HG02973 (cell line): ENCODE measurements at regions not wholly inside any gene's neighbourhood (a gene's known extent, or its start where the extent isn't known, plus 50 kb on each side); places are given as distances from the start of the nearest gene placed in this dataset.
A peak's percentile ranks its signal among the peaks of the same experiment; 100 is the strongest.
"Not testable (repeated sequence)": the region's sequence is repeated elsewhere in the genome, so short reads cannot be mapped to it uniquely, and the experiment has no call there.

Experiments used
- ATAC-seq: cut with Tn5 transposase; IDR thresholded peaks from one replicate; pipeline ENCODE4 v1.9.1; 2021; ENCODE audit warnings: moderate library complexity; ENCODE audit not compliant: unreplicated experiment

DNA sequence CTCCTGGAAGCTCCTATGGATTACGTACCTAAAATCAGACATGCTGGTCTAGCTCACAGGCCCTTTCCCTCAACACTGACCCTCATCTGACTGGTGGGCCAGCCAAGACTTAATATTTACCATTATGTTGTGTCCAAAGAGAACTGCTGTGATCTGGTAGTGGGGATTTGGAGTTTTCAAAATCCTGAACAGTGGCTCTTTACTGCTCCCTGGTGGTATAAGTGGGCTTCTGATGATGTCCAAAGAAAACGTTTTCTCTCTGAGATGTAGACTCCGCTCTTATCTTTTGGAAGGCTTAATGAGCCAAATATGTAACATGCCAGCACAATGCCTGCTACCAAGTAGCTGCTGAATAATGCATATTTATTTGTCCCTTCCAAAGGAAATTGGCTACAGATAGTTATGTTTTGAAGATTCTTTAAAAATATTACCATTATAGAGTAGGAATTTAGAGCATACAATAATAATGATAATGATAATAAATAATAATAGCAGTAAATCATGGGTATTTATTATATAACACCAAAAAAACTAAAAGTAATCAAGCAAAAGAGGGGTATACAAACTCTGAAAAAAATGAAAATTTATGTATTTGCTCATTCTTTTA lies 406.6 kb upstream of the TNC start:
- no peak for ATAC-seq

DNA sequence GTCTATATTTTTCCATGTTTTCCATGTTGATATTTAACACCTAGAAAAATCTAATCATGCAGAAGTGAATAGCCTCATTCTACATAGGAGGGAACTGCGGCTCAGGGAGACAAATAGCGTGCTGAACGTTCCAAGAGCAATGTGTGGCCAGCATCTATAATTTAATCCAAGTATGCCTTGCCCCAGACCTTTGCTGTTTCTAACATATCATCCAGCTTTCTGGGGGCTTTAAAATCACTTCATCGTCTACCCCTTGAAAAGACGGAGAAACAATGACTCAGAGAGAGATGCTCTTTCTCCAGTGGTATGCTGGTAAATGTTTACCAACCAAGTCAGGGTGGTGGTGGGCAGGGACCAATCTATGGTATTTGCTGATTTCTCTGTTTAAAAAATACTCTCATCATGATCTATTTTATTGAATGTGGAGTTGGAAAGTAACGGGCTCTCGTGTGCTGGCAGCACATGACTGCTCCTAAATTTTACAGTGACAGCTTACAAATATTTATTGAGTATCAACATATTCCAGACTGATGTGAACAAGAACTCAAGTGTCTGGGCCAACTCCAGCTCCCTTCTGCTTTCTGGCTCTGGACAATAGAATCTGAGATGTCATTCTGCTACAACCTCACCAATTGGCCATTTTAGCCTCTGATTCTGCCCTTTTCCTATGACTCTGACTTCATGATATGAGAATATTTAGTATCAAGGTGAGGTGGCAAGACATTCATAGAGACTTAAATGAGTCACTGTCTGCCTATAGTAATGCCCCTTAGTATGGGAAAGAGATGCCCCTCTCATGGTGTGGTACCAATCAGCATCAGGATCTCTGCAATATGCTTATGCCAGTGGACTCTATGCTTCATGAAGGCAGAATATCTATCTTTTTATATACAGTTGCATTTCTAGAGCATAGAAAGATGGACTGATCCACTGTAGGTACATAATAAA lies 407.4 kb upstream of the TNC start:
- ATAC-seq: no peak

GRCh38 chr9:115531410-115532125 lies 413.6 kb upstream of the TNC start:
- ATAC-seq: no peak

DNA sequence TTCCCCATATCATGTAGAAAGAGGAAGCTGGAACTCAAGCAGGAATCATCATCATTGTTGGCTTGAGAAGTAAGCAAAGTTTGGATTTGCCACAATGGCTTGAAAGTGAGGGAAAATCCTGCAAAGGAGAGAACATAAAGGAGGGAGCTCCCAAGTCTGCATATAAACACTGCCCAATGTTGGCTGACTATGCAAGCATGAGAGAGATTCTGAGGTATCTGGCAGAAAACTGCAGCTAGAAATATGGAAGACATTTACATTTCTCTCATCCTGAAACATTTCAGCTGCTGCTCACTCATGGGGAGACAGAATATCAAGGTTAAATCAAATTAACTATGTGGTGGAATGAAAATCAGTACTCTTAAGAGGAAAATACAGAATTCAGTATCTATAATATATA lies 415.6 kb upstream of the TNC start:
- no peak for ATAC-seq

- no peak for ATAC-seq
Measured at GRCh38 chr9:115540091-115540490, 422.1 kb upstream of the TNC start.

DNA sequence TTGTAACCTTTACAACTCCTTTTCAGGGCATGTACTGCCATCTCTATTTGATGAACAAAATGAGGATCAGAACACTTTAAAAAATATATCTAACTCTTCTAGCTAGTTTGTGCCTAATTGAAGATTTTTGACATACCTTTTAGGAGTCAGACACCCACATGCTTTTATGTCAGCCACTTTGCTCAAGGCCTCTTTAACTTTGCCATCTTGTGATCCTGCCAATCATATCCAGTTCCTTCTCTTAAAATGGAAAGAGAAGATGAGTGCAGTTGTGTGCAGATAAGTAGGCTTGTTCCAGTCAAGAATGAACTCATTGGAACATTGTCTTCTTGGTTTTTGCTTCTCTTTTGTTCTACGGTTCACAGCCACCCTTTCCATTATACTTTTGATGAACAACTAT lies 425.6 kb upstream of the TNC start:
- no peak for ATAC-seq

GRCh38 chr9:115548609-115549260 lies 430.8 kb upstream of the TNC start:
- ATAC-seq: no peak

GRCh38 chr9:115551396-115551795 lies 433.4 kb upstream of the TNC start:
- ATAC-seq: no peak

GRCh38 chr9:115553060-115553773 lies 435.3 kb upstream of the TNC start:
- no peak for ATAC-seq

DNA sequence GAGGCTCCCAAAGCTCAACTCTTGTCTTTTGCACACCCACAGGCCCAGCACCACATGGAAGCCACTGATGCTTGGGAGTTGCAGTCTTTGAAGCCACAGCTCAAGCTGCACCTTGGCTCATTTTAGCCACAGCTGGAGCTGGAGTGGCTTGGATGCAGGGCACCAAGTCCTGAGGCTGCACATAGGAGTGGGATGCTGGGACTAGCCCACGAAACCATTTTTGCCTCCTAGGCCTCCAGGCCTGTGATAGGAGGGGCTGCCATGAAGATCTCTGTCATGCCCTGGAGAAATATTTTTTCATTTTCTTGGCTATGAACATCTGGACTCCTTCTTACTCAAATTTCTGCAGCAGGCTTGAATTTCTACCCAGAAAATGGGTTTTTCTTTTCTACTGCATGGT lies 438.5 kb upstream of the TNC start:
- ATAC-seq: no peak

GRCh38 chr9:115575147-115575546 lies 457.2 kb upstream of the TNC start:
- no peak for ATAC-seq

DNA sequence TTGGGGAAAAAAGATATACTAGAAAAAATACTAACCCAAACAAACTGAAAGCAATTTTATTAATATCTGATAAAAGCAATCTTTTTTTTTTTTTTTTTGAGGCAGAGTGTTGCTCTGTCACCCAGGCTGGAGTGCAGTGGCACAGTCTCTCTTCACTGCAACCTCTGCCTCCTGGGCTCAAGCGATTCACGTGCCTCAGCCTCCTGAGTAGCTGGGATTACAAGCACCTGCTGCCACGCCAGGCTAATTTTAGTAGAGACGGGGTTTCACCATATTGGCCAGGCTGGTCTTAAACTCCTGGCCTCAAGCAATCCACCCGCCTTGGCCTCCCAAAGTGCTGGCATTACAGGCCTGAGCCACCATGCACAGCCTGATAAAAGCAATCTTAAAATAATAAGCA lies 467.5 kb upstream of the TNC start:
- not testable (repeated sequence) for ATAC-seq

- ATAC-seq: no peak
Measured at GRCh38 chr9:115587310-115587709, 469.4 kb upstream of the TNC start.

GRCh38 chr9:115590011-115590410 lies 472.1 kb upstream of the TNC start:
- ATAC-seq: no peak

DNA sequence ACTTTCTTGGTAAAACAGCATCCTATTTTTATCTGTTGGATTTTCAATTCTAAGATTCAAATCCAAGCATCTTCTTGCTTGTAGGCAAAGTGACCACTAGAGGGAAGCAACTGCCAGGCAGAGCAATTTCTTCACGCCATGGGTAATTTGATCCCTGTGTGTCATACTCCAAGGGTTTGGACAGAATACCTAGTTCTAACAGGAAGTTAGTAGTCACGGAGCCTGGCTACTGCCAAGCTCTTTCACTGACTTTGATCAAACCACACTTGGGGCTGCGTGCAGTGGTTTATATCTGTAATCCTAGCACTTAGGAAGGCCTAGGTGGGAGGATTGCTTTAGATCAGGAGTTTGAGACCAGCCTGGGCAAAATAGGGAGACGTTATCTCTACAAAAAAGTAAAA lies 473.6 kb upstream of the TNC start:
- no peak for ATAC-seq

DNA sequence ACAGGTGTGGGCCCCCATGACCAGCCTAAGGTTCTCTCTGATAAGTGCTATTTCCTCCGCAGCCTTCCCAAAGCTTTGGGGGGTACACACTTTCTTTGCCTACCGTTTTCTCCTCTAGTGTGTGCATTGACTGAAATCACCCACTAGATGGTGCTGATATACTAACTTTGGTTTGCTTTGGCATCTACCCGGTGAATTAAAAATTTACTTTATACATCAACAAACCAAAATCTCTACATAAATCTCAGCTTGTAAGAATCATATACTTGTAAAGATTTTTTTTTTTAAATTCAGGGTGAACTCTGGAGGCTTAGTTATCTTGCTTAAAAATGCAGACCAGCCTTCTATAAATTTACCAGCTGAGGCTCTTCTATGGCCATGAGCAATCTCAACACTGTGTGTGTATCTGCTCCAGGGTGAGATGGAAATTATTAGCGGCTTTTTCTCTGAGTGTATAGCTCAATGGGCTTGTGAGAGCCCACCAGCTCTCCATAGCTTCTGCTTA lies 475.7 kb upstream of the TNC start:
- peak; percentile 54 for ATAC-seq

GRCh38 chr9:115594557-115594956 lies 476.6 kb upstream of the TNC start:
- ATAC-seq: no peak

DNA sequence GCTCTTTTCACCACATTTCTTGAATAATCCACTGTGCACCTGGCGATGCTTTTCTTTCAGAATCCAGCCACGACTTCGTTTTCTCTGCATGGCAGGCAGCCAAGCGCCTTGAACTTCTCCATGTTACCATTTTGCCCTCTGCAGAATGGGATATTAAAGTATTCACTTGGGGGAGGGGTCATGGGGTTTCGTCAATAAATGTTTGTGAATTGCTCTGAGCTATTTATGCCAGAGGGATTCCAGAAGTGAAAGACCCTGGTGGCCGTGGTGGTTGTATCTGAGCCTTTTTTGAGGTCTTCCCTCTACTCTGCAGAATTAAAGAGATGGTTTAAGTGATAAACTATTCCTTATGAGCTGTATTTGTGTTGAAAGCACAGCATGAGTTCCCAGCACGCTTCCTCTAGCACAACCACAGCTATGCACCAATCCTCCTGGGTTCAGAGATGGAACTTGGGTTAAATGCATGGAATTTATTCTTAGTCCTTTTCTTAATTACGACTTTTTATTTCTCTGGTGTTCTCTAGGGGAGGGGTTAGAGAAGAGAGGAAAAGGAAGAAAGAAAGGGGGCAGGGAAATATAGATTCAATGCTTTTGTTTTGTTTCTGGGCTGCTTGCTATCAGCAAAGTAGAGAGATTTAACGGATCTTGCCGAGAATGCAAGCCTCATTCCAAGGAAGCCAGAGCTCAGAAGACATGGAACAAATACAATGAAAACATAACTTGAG lies 478.2 kb upstream of the TNC start:
- no peak for ATAC-seq

DNA sequence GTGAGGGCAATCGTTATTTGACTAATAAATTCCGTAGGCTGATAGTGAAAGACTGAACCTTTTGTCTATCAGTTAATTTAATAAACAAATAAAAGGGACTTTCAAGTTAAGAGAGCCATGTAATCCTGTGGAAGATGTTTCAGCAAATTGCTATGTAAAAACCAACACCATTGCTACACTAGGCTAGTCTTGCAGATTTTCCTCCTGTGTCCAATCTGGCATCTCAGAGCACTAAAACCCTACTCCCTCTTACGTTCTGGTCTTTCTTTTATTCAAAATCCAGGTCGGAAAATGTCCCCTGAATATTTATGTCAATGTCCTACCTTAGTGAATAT lies 478.8 kb upstream of the TNC start:
- no peak for ATAC-seq

DNA sequence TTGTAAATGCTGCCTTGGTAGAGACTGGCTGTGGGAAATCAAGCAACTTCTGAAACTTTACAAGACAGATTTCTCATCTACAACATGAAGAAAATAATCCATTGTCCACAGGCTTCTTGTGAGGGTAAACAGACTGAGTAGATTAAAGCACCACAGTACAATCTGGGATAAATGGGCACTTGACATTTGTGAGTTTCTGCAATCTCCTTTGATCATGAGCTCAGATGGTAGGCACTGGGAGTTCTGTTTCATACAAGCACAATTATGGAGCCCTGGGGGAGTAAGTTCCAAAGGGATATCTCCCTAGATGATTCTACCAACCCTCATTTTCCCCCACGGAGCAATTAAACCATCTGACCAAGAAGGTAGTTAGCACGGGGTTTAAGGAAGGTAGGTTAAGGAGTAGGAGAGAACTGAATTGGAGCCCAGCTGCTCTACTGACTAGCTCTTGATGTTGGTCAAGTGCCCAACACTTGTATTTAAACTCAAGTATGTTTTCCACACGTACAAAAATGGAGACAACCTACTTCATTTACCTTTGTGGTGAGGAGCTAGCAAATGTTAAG lies 479.5 kb upstream of the TNC start:
- ATAC-seq: no peak
